Mesenchymal stem cell (in vitro differentiated cells and primary cell): ENCODE measurements at regions not wholly inside any gene's neighbourhood (a gene's known extent, or its start where the extent isn't known, plus 50 kb on each side); places are given as distances from the start of the nearest gene placed in this dataset.

Experiments
- DNase-seq: peaks from one replicate; pipeline ENCODE4 v3.0.0-alpha.2; 2013
- H2AFZ ChIP-seq: one replicate; pipeline ENCODE4 v1.6.1; 2013; ENCODE audit warnings: low read depth, mild to moderate bottlenecking, control low read depth, inconsistent platforms, low read length, moderate library complexity
- H2AK5ac ChIP-seq: 2 replicates; pipeline ENCODE4 v1.6.1; 2013; ENCODE audit warnings: low read length, moderate library complexity, mild to moderate bottlenecking, inconsistent platforms; ENCODE audit not compliant: severe bottlenecking
- H2BK120ac ChIP-seq: one replicate; pipeline ENCODE4 v1.6.1; 2013; ENCODE audit warnings: low read depth, mild to moderate bottlenecking, inconsistent platforms, low read length, moderate library complexity
- H2BK12ac ChIP-seq, 2 experiments: one replicate each; pipeline ENCODE4 v1.6.1; 2013; ENCODE audit warnings: inconsistent platforms in 2 of 2, low read length in 2 of 2, mild to moderate bottlenecking in 2 of 2, moderate library complexity in 2 of 2, control low read depth in 1 of 2
- H2BK15ac ChIP-seq: one replicate; pipeline ENCODE4 v1.6.1; 2013; ENCODE audit warnings: mild to moderate bottlenecking, low read depth, inconsistent platforms; ENCODE audit not compliant: poor library complexity, severe bottlenecking
- H2BK5ac ChIP-seq: 2 replicates; pipeline ENCODE4 v1.6.1; 2013; ENCODE audit warnings: low read depth, mild to moderate bottlenecking, low read length, control low read depth, inconsistent platforms; ENCODE audit not compliant: poor library complexity, severe bottlenecking
- H3K14ac ChIP-seq, 2 experiments: one replicate each; pipeline ENCODE4 v1.6.1; 2013; ENCODE audit warnings: inconsistent platforms in 2 of 2, low read length in 2 of 2, control low read depth in 1 of 2, mild to moderate bottlenecking in 1 of 2, moderate library complexity in 1 of 2
- H3K18ac ChIP-seq, 2 experiments: one replicate each; pipeline ENCODE4 v1.6.1; 2013; ENCODE audit warnings: inconsistent platforms in 2 of 2, low read length in 2 of 2, control low read depth in 1 of 2, low read depth in 1 of 2, mild to moderate bottlenecking in 1 of 2
- H3K23ac ChIP-seq, 2 experiments: one replicate each; pipeline ENCODE4 v1.6.1; 2013; ENCODE audit warnings: inconsistent platforms in 2 of 2, low read length in 2 of 2, mild to moderate bottlenecking in 2 of 2, moderate library complexity in 2 of 2, control low read depth in 1 of 2
- H3K27ac ChIP-seq: 2 replicates; pipeline ENCODE4 v1.5.1; 2013; ENCODE audit warnings: mild to moderate bottlenecking, moderate library complexity, low read length, control low read depth, inconsistent platforms; ENCODE audit not compliant: poor library complexity, severe bottlenecking
- H3K27me3 ChIP-seq, 2 experiments: 2 replicates each; pipeline versions ENCODE4 v1.6.1 to v1.7.0; 2013; ENCODE audit warnings: low read length in 2 of 2, mild to moderate bottlenecking in 2 of 2, moderate library complexity in 2 of 2, control low read depth in 1 of 2, inconsistent platforms in 1 of 2; ENCODE audit not compliant: control insufficient read depth in 1 of 2, insufficient read depth in 1 of 2
- H3K36me3 ChIP-seq, 2 experiments: 2 replicates each; pipeline versions ENCODE4 v1.6.1 to v1.7.0; 2013; ENCODE audit warnings: low read length in 2 of 2, control low read depth in 1 of 2, inconsistent platforms in 1 of 2, low read depth in 1 of 2, mild to moderate bottlenecking in 1 of 2; ENCODE audit not compliant: insufficient read depth in 2 of 2, control insufficient read depth in 1 of 2
- H3K4ac ChIP-seq, 2 experiments: one replicate each; pipeline ENCODE4 v1.6.1; 2013; ENCODE audit warnings: inconsistent platforms in 2 of 2, low read length in 2 of 2, mild to moderate bottlenecking in 2 of 2, moderate library complexity in 2 of 2, control low read depth in 1 of 2, low read depth in 1 of 2
- H3K4me1 ChIP-seq: 2 replicates; pipeline ENCODE4 v1.6.1; 2013; ENCODE audit warnings: low read depth, low read length, control low read depth; ENCODE audit not compliant: control insufficient read depth, insufficient read depth
- H3K4me2 ChIP-seq: 2 replicates; pipeline ENCODE4 v1.6.1; 2013; ENCODE audit warnings: low read length, mild to moderate bottlenecking, inconsistent platforms; ENCODE audit not compliant: poor library complexity, severe bottlenecking
- H3K4me3 ChIP-seq, 2 experiments: 2 replicates each; pipeline versions ENCODE4 v1.5.1 to v1.7.0; 2013; ENCODE audit warnings: low read length in 2 of 2, mild to moderate bottlenecking in 2 of 2, control low read depth in 1 of 2, low read depth in 1 of 2; ENCODE audit not compliant: insufficient read depth in 1 of 2
- H3K79me1 ChIP-seq: replicated peaks from 2 replicates; pipeline ENCODE4 v1.6.1; 2013; ENCODE audit warnings: mild to moderate bottlenecking, control low read depth, low read length, inconsistent platforms; ENCODE audit not compliant: poor library complexity, severe bottlenecking
- H3K9ac ChIP-seq: 2 replicates; pipeline ENCODE4 v1.7.0; 2013; ENCODE audit warnings: mild to moderate bottlenecking, low read length, moderate library complexity
- H3K9me3 ChIP-seq: 2 replicates; pipeline ENCODE4 v1.7.0; 2013; ENCODE audit warnings: mild to moderate bottlenecking, low read length; ENCODE audit not compliant: control insufficient read depth
- H4K8ac ChIP-seq: one replicate; pipeline ENCODE4 v1.6.1; 2013; ENCODE audit warnings: inconsistent platforms, mild to moderate bottlenecking, low read length, moderate library complexity
- H4K91ac ChIP-seq: one replicate; pipeline ENCODE4 v1.6.1; 2013; ENCODE audit warnings: mild to moderate bottlenecking, low read length, inconsistent platforms
- WGBS: methylation state at CpG from one replicate; pipeline ENCODE4 v1.1.7; 2013; ENCODE audit warnings: mixed read lengths; 5-methylcytosine and 5-hydroxymethylcytosine counted together

DNA sequence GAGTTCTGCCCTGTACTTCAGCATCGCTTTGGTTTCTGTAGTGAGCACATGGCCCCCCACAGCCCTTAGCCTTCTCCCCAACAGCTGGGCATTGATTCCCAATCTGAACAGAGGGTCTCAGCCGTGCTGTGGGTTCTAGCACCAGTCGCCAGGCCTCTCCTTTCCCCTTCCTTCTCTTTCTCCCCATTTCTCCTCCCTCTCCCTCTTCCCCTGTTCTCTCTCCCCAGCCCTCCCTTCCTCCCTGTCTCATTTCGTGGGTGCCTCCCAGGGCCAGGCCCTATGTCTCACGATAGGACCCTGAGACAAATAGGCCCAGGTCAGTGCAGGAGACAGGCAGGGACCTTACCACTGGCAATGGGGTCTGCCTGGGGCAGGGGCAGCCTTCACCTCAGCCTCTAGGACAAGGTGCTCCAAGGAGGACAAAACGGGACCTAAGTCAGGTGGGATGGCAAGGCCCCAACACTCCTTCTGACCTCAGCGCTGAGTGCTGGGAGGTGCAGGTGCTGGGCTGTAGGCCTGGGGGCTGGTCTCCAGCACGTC lies 143.4 kb upstream of the GPC1 start:
- Histone ChIP-seq H3K23ac (no peak overlapping the region), H3K79me1 (no peaks in the 10 kb centered on the region), H3K18ac (no peak overlapping the region), H2AK5ac (no peak overlapping the region), H3K4me1 (no peaks in the 10 kb centered on the region), H2AFZ (no peak overlapping the region), H4K91ac (no peak overlapping the region), H3K9ac (no peak overlapping the region), H3K36me3 (no peaks in the 10 kb centered on the region), H3K4ac (no peak overlapping the region), H2BK15ac (no peak overlapping the region), H4K8ac (no peak overlapping the region), H3K9me3 (no peaks in the 10 kb centered on the region), H3K27ac (no peak overlapping the region), H3K27me3 (peaks cover 0 to 64% of the 10 kb centered on the region in 2 experiments), H3K4me2 (no peak overlapping the region), H2BK5ac (no peak overlapping the region), H3K14ac (no peak overlapping the region), H2BK12ac (no peak overlapping the region), H3K4me3 (no peak overlapping the region), H2BK120ac (no peak overlapping the region)
- DNase-seq: no peak
- WGBS: 66% methylated on average over 8 of the region's 8 CpGs

DNA sequence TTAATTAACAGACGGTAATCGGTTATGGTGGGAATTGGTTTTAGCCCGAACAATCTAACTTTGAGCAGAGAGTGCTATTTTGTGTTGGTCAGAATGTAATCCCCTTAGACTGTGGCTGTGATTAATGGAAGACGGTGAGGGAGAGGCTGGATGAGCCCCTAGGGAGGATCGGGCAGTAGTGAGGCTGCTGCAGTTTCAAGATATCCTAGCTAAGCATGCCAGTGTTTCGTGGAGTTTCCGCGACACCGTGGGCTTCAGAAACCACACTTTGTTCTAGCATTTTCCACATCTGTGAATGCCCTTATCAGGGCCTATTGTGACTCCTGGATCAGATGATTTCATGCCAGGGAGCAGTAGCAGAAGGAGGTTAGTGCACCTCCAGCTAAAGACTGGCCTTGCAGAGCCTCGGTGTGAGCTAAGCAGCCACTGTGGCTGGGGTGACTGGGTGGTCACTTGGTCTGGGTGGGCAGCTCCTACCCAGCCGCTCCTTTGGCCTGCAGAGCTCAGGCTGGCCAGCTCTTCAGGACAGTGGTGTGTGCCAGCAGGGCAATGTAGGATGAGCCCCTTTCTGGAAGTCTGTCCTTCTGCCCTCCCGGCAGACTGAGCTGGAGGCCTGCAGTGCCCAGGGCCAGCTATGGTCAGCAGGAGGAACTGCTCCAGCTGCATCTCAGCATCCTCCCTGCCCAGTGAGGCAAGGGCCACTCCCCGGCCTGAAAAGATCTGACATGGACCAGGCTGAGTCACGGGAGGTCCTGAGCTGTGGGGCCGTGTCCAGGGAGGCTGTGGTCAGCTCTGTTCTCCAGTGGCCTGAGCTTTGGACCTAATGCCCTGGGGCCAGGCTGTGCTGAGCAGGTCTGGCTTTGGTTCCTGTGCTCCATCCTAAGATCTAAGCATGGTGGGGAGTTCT lies 142.6 kb upstream of the GPC1 start:
- H2BK120ac ChIP-seq: no peak overlapping the region
- H4K91ac ChIP-seq: no peak overlapping the region
- H3K9me3 ChIP-seq: no peaks in the 10 kb centered on the region
- H3K23ac ChIP-seq: no peak overlapping the region
- no peak overlapping the region for H2BK15ac ChIP-seq
- H3K14ac ChIP-seq: no peak overlapping the region
- no peak overlapping the region for H2BK5ac ChIP-seq
- no peak overlapping the region for H3K9ac ChIP-seq
- no peak overlapping the region for H2AFZ ChIP-seq
- 87% methylated on average over 15 of the region's 15 CpGs for WGBS
- no peak overlapping the region for H3K27ac ChIP-seq
- H4K8ac ChIP-seq: no peak overlapping the region
- no peak overlapping the region for H2BK12ac ChIP-seq
- peaks cover 0 to 70% of the 10 kb centered on the region in 2 experiments for H3K27me3 ChIP-seq
- no peak for DNase-seq
- H3K18ac ChIP-seq: no peak overlapping the region
- H3K4ac ChIP-seq: no peak overlapping the region
- no peak overlapping the region for H2AK5ac ChIP-seq
- H3K79me1 ChIP-seq: no peaks in the 10 kb centered on the region
- no peaks in the 10 kb centered on the region for H3K36me3 ChIP-seq
- no peaks in the 10 kb centered on the region for H3K4me1 ChIP-seq
- H3K4me2 ChIP-seq: no peak overlapping the region
- no peak overlapping the region for H3K4me3 ChIP-seq

DNA sequence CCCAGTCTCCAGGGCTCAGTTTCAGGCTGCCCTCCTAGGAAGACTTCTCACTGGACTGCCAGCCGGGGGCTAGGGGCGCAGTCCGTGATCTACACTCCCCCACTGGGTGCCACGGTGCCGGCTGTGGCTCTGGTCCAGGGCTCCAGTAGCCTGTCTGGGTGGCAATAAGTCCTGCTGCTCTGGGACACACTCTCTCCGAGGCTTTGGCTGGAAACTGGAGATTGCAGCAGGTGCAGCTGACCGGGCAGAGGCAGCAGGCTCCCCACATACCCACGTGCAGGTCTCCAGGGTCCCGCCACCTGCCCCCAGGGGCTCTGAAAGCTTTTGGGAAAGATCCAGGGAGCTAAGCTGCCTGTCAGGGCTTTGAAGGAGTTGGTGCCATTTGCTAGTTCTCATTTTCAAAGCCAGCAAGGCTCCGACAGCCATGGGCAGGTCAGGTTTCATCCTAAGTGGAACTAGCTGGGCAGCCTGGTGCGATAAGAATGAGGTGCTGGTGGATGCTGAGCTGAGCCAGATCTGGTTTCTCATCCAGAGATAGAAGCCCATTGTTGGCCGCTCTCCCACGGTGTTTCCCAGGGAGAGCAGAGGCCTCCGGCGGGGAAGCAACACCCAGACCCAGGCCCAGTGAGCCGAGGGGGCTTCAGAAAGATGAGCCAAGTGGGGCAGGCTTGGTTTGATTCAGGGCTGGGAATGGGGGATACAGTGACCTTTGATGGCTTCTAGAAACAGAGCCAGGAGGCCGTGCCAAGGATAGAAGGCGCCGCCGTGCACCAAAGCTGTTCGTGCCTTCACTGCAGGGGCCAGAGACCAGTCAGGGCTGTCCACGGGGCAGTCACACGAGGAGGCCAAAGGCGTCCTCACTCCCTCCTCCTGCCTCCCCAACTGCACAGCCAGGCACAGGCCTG lies 141.7 kb upstream of the GPC1 start:
- Histone ChIP-seq H4K8ac (no peak overlapping the region), H3K18ac (no peak overlapping the region), H3K9ac (no peak overlapping the region), H2BK120ac (no peak overlapping the region), H3K79me1 (no peaks in the 10 kb centered on the region), H3K36me3 (no peaks in the 10 kb centered on the region), H2BK12ac (no peak overlapping the region), H3K4me2 (no peak overlapping the region), H3K14ac (no peak overlapping the region), H3K27ac (no peak overlapping the region), H2AK5ac (no peak overlapping the region), H3K23ac (no peak overlapping the region), H2BK5ac (no peak overlapping the region), H3K9me3 (no peaks in the 10 kb centered on the region), H3K4ac (no peak overlapping the region), H2AFZ (no peak overlapping the region), H3K4me3 (no peak overlapping the region), H4K91ac (no peak overlapping the region), H3K27me3 (peaks cover 0 to 72% of the 10 kb centered on the region in 2 experiments), H3K4me1 (no peaks in the 10 kb centered on the region), H2BK15ac (no peak overlapping the region)
- WGBS: 79% methylated on average over 24 of the region's 24 CpGs
- no peak for DNase-seq

DNA sequence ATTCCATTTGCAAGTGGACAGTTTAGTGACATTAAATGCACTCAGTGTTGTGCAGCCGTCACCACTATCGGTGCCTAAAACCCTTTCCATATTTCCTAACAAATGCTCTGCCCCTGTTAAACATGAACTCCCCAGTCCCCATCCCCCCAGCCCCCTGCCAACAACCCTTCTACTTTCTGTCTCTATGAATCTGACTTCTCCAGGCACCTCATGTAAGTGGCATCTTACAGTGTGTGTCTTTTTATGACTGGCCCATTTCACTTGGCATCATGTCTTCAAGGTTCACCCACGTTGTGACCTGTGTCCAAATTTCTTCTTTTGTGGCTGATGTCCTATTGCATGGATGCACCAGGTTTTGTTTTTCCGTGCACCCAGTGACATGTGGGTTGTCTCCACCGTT lies 140.9 kb upstream of the GPC1 start:
- no peak overlapping the region for H3K23ac ChIP-seq
- no peak overlapping the region for H3K4ac ChIP-seq
- peaks cover 0 to 67% of the 10 kb centered on the region in 2 experiments for H3K27me3 ChIP-seq
- no peak for DNase-seq
- no peak overlapping the region for H3K27ac ChIP-seq
- no peak overlapping the region for H2AK5ac ChIP-seq
- H3K9ac ChIP-seq: no peak overlapping the region
- no peak overlapping the region for H3K4me2 ChIP-seq
- H3K4me1 ChIP-seq: no peaks in the 10 kb centered on the region
- no peak overlapping the region for H3K14ac ChIP-seq
- no peak overlapping the region for H3K18ac ChIP-seq
- H2AFZ ChIP-seq: no peak overlapping the region
- no peak overlapping the region for H3K4me3 ChIP-seq
- H2BK12ac ChIP-seq: no peak overlapping the region
- H2BK120ac ChIP-seq: no peak overlapping the region
- H2BK15ac ChIP-seq: no peak overlapping the region
- H4K91ac ChIP-seq: no peak overlapping the region
- H3K9me3 ChIP-seq: no peaks in the 10 kb centered on the region
- H3K79me1 ChIP-seq: no peaks in the 10 kb centered on the region
- no peak overlapping the region for H4K8ac ChIP-seq
- 75% methylated on average over 5 of the region's 5 CpGs for WGBS
- H2BK5ac ChIP-seq: no peak overlapping the region
- no peaks in the 10 kb centered on the region for H3K36me3 ChIP-seq
